Stimulated activated CD4-positive, alpha-beta T cell treated with anti-CD3 and anti-CD28 coated beads, Interleukin-12 subunit alpha, Interleukin-12 subunit beta, amount 100 ng/mL, for 4 hours (primary cell): ENCODE measurements at regions not wholly inside any gene's neighbourhood (a gene's known extent, or its start where the extent isn't known, plus 50 kb on each side); places are given as distances from the start of the nearest gene placed in this dataset.

Source experiments
- DNase-seq: peaks from one replicate; pipeline ENCODE4 v3.0.0-alpha.2; 2020

GRCh38 chr16:6645768-6646568 is 686.7 kb upstream of the RBFOX1 start:
- DNase-seq: no peak

GRCh38 chr16:6644916-6645315 is 687.7 kb upstream of the RBFOX1 start:
- no peak for DNase-seq

- peak; percentile 19 for DNase-seq
Measured at GRCh38 chr16:6643080-6643686, 689.5 kb upstream of the RBFOX1 start.

GRCh38 chr16:6642271-6642670 is 690.4 kb upstream of the RBFOX1 start:
- no peak for DNase-seq

GRCh38 chr16:6641091-6641490 is 691.6 kb upstream of the RBFOX1 start:
- DNase-seq: no peak

GRCh38 chr16:6636457-6636856 is 696.2 kb upstream of the RBFOX1 start:
- no peak for DNase-seq

GRCh38 chr16:6634151-6634550 is 698.5 kb upstream of the RBFOX1 start:
- no peak for DNase-seq

- DNase-seq: no peak
Measured at GRCh38 chr16:6633456-6633855, 699.2 kb upstream of the RBFOX1 start.

GRCh38 chr16:6629110-6629509 is 703.5 kb upstream of the RBFOX1 start:
- no peak for DNase-seq

GRCh38 chr16:6625606-6626005 is 707.0 kb upstream of the RBFOX1 start:
- no peak for DNase-seq

GRCh38 chr16:6618874-6619273 is 713.8 kb upstream of the RBFOX1 start:
- DNase-seq: no peak

- DNase-seq: no peak
Measured at GRCh38 chr16:6616746-6617145, 715.9 kb upstream of the RBFOX1 start.

- DNase-seq: no peak
Measured at GRCh38 chr16:6615636-6616035, 717.0 kb upstream of the RBFOX1 start.

- DNase-seq: no peak
Measured at GRCh38 chr16:6611535-6611934, 721.1 kb upstream of the RBFOX1 start.

- DNase-seq: no peak
Measured at GRCh38 chr16:6605490-6605889, 727.2 kb upstream of the RBFOX1 start.

- DNase-seq: no peak
Measured at GRCh38 chr16:6603780-6604325, 728.8 kb upstream of the RBFOX1 start.

- DNase-seq: no peak
Measured at GRCh38 chr16:6602405-6602804, 730.2 kb upstream of the RBFOX1 start.

- no peak for DNase-seq
Measured at GRCh38 chr16:6600167-6600566, 732.5 kb upstream of the RBFOX1 start.

GRCh38 chr16:6593799-6594198 is 738.8 kb upstream of the RBFOX1 start:
- DNase-seq: no peak

- no peak for DNase-seq
Measured at GRCh38 chr16:6576606-6577005, 756.0 kb upstream of the RBFOX1 start.

- no peak for DNase-seq
Measured at GRCh38 chr16:6576113-6576512, 756.5 kb upstream of the RBFOX1 start.

- DNase-seq: no peak
Measured at GRCh38 chr16:6574146-6574545, 758.5 kb upstream of the RBFOX1 start.

GRCh38 chr16:6573577-6573976 is 759.1 kb upstream of the RBFOX1 start:
- no peak for DNase-seq

- DNase-seq: no peak
Measured at GRCh38 chr16:6571044-6571443, 761.6 kb upstream of the RBFOX1 start.
